H1 (cell line): ENCODE measurements at regions not wholly inside any gene's neighbourhood (a gene's known extent, or its start where the extent isn't known, plus 50 kb on each side); places are given as distances from the start of the nearest gene placed in this dataset.

Experiments used
- CTCF ChIA-PET: fragments of 300-600 bp; sonication (Branson Sonifier 250); formaldehyde crosslinking; loops from one replicate; lab custom pipeline; 2021; ENCODE audit not compliant: partially characterized antibody; lab: Charles Lee
- POLR2A ChIA-PET: fragments of 300-600 bp; sonication (Branson Sonifier 250); formaldehyde crosslinking; loops from one replicate; lab custom pipeline; 2021; ENCODE audit warnings: inconsistent platforms; ENCODE audit not compliant: partially characterized antibody; lab: Charles Lee
- DNase-seq, 2 experiments: peaks; one replicate each; pipeline versions ENCODE4 v3.0.0 to v3.0.0-alpha.2; 2010 to 2022; ENCODE audit warnings: low spot score in 2 of 2, low read depth in 1 of 2, mixed read lengths in 1 of 2
- FAIRE-seq: peaks from 2 replicates; lab custom pipeline; 2011; peaks lifted over from hg19 to GRCh38; lab: Jason Lieb, UNC
- H2AFZ ChIP-seq: 2 replicates; pipeline ENCODE4 v1.8.1; 2012; ENCODE audit warnings: low read length, inconsistent platforms
- H2AK5ac ChIP-seq: 2 replicates; pipeline ENCODE4 v1.6.1; 2013; ENCODE audit warnings: low read depth, low read length
- H2BK120ac ChIP-seq: replicated peaks from 2 replicates; pipeline ENCODE3; 2013; ENCODE audit warnings: low read depth, low read length, inconsistent platforms
- H2BK12ac ChIP-seq: 2 replicates; pipeline ENCODE4 v1.6.1; 2013; ENCODE audit warnings: low read depth, low read length
- H2BK15ac ChIP-seq: 2 replicates; pipeline ENCODE4 v1.6.1; 2013; ENCODE audit warnings: low read length
- H2BK20ac ChIP-seq: 2 replicates; pipeline ENCODE4 v1.6.1; 2013; ENCODE audit warnings: low read length
- H2BK5ac ChIP-seq: 2 replicates; pipeline ENCODE4 v1.6.1; 2013; ENCODE audit warnings: low read depth, low read length
- H3K14ac ChIP-seq: 2 replicates; pipeline ENCODE4 v1.6.1; 2013; ENCODE audit warnings: inconsistent platforms; ENCODE audit not compliant: insufficient read length
- H3K18ac ChIP-seq: 2 replicates; pipeline ENCODE4 v1.6.1; 2013; ENCODE audit warnings: low read length; ENCODE audit errors: extremely low read depth
- H3K23ac ChIP-seq: 2 replicates; pipeline ENCODE4 v1.6.1; 2013; ENCODE audit warnings: inconsistent platforms; ENCODE audit not compliant: insufficient read length
- H3K23me2 ChIP-seq: 2 replicates; pipeline ENCODE4 v1.6.1; 2013; ENCODE audit warnings: low read depth, low read length
- H3K27ac ChIP-seq: 2 replicates; pipeline ENCODE4 v1.6.1; 2011; ENCODE audit warnings: low read depth, low read length, inconsistent platforms
- H3K27me3 ChIP-seq, 4 experiments: replicated peaks in 1 of 4; 1 replicate in 1 of 4; 2 replicates in 3 of 4; pipeline versions ENCODE4 v1.6.1 to v1.8.1; 2011 to 2013; ENCODE audit warnings: low read length in 3 of 4, mild to moderate bottlenecking in 3 of 4, inconsistent platforms in 2 of 4, mixed read lengths in 2 of 4, moderate library complexity in 1 of 4; ENCODE audit not compliant: control insufficient read depth in 3 of 4, insufficient read depth in 3 of 4; ENCODE audit errors: extremely low read depth in 1 of 4
- H3K36me3 ChIP-seq, 4 experiments: 2 replicates each; pipeline versions ENCODE4 v1.6.1 to v1.8.1; 2011 to 2013; ENCODE audit warnings: mild to moderate bottlenecking in 4 of 4, low read length in 3 of 4, moderate library complexity in 2 of 4, control low read depth in 1 of 4, inconsistent platforms in 1 of 4; ENCODE audit not compliant: insufficient read depth in 4 of 4, control insufficient read depth in 2 of 4
- H3K4ac ChIP-seq: replicated peaks from 2 replicates; pipeline ENCODE3; 2013; ENCODE audit warnings: low read length, low read depth, mixed read lengths, inconsistent platforms; ENCODE audit not compliant: insufficient read length
- H3K4me1 ChIP-seq, 4 experiments: replicated peaks in 1 of 4; 1 replicate in 1 of 4; 2 replicates in 3 of 4; pipeline versions ENCODE4 v1.6.1 to v1.8.1; 2011 to 2013; ENCODE audit warnings: low read length in 3 of 4, inconsistent platforms in 2 of 4, mixed read lengths in 1 of 4; ENCODE audit not compliant: insufficient read depth in 4 of 4, control insufficient read depth in 3 of 4
- H3K4me2 ChIP-seq, 2 experiments: 2 replicates each; pipeline versions ENCODE4 v1.6.1 to v1.8.1; 2011 to 2013; ENCODE audit warnings: low read depth in 2 of 2, low read length in 2 of 2, control low read depth in 1 of 2, inconsistent platforms in 1 of 2, mild to moderate bottlenecking in 1 of 2; ENCODE audit not compliant: insufficient read depth in 1 of 2
- H3K4me3 ChIP-seq, 4 experiments: fragments of 200-600, 300-600 bp in 1 of 4; sonication (generic), shearing (Covaris generic), sonication (Bioruptor Twin) in 1 of 4; 2 replicates each; pipeline versions ENCODE4 v1.5.1 to v1.8.1; 2011 to 2016; ENCODE audit warnings: low read length in 4 of 4, low read depth in 3 of 4, control low read depth in 2 of 4, inconsistent platforms in 2 of 4, mild to moderate bottlenecking in 2 of 4, mixed read lengths in 1 of 4, moderate library complexity in 1 of 4; ENCODE audit not compliant: insufficient read depth in 2 of 4; ENCODE audit errors: extremely low read depth in 1 of 4
- H3K56ac ChIP-seq: replicated peaks from 2 replicates; pipeline ENCODE3; 2013; ENCODE audit warnings: low read depth, mild to moderate bottlenecking, mixed read lengths, low read length, inconsistent platforms; ENCODE audit not compliant: insufficient read length
- H3K79me1 ChIP-seq: 2 replicates; pipeline ENCODE4 v1.6.1; 2013; ENCODE audit warnings: low read depth, low read length, control low read depth
- H3K79me2 ChIP-seq, 2 experiments: 2 replicates each; pipeline versions ENCODE4 v1.6.1 to v1.8.1; 2012 to 2013; ENCODE audit warnings: low read length in 2 of 2, mild to moderate bottlenecking in 2 of 2, inconsistent platforms in 1 of 2; ENCODE audit not compliant: insufficient read depth in 2 of 2, control insufficient read depth in 1 of 2
- H3K9ac ChIP-seq, 4 experiments: replicated peaks in 1 of 4; 1 replicate in 1 of 4; 2 replicates in 3 of 4; pipeline versions ENCODE4 v1.6.1 to v1.8.1; 2011 to 2013; ENCODE audit warnings: low read depth in 3 of 4, low read length in 3 of 4, control low read depth in 2 of 4, mild to moderate bottlenecking in 2 of 4, moderate library complexity in 2 of 4, inconsistent platforms in 1 of 4; ENCODE audit errors: extremely low read depth in 1 of 4
- H3K9me3 ChIP-seq, 2 experiments: 2 replicates each; pipeline versions ENCODE4 v1.6.1 to v1.8.1; 2012 to 2013; ENCODE audit warnings: mild to moderate bottlenecking in 2 of 2, moderate library complexity in 2 of 2, control low read depth in 1 of 2, inconsistent platforms in 1 of 2, low read depth in 1 of 2, low read length in 1 of 2, mixed read lengths in 1 of 2; ENCODE audit not compliant: insufficient read depth in 2 of 2
- H4K20me1 ChIP-seq, 2 experiments: replicated peaks in 1 of 2; 2 replicates each; pipeline versions ENCODE3 to v1.8.1; 2011 to 2013; ENCODE audit warnings: inconsistent platforms in 2 of 2, low read length in 2 of 2, mild to moderate bottlenecking in 1 of 2; ENCODE audit not compliant: insufficient read depth in 2 of 2, control insufficient read depth in 1 of 2
- H4K5ac ChIP-seq: 2 replicates; pipeline ENCODE4 v1.6.1; 2013; ENCODE audit warnings: low read length, low read depth, mixed read lengths, inconsistent platforms; ENCODE audit not compliant: insufficient read length
- H4K8ac ChIP-seq: 2 replicates; pipeline ENCODE4 v1.8.0; 2013; ENCODE audit warnings: mild to moderate bottlenecking, moderate library complexity, low read length, inconsistent platforms; ENCODE audit not compliant: insufficient read depth; ENCODE audit errors: extremely low read depth
- H4K91ac ChIP-seq: replicated peaks from 2 replicates; pipeline ENCODE3; 2013; ENCODE audit warnings: low read length, mixed read lengths, inconsistent platforms; ENCODE audit not compliant: insufficient read length
- BCL11A ChIP-seq, 2 experiments: IDR thresholded peaks; one replicate each; pipeline ENCODE4 v1.6.1; 2011; ENCODE audit warnings: low read depth in 2 of 2, low read length in 2 of 2, mild to moderate bottlenecking in 2 of 2
- CBX5 ChIP-seq: fragments of 300-800, 300-1000 bp; sonication (generic); IDR thresholded peaks from 2 replicates; pipeline ENCODE4 v1.7.1; 2016; ENCODE audit warnings: antibody characterized with exemption, low read length, low read depth
- EP300 ChIP-seq, 2 experiments: IDR thresholded peaks; 1 replicate in 1 of 2; 2 replicates in 1 of 2; pipeline ENCODE4 v1.6.1; 2011 to 2012; ENCODE audit warnings: low read depth in 2 of 2, low read length in 2 of 2, mild to moderate bottlenecking in 2 of 2, borderline replicate concordance in 1 of 2, inconsistent platforms in 1 of 2, moderate library complexity in 1 of 2
- EZH2 ChIP-seq: fragments of 200-600 bp; sonication (generic); IDR thresholded peaks from 2 replicates; pipeline ENCODE4 v1.7.1; 2012; ENCODE audit warnings: low read depth, mild to moderate bottlenecking, moderate library complexity, low read length, inconsistent platforms; ENCODE audit not compliant: severe bottlenecking
- FOSL1 ChIP-seq: IDR thresholded peaks from 2 replicates; pipeline ENCODE4 v1.6.1; 2011; ENCODE audit warnings: mild to moderate bottlenecking, low read depth, low read length, moderate library complexity; ENCODE audit not compliant: insufficient read depth
- JUND ChIP-seq: IDR thresholded peaks from 2 replicates; pipeline ENCODE4 v1.6.1; 2011; ENCODE audit warnings: mild to moderate bottlenecking, improper control_type of control experiment, low read length
- KDM1A ChIP-seq: fragments of 200-600, 300-600 bp; sonication (generic); IDR thresholded peaks from 2 replicates; pipeline ENCODE4 v1.7.1; 2016; ENCODE audit warnings: mild to moderate bottlenecking, low read length, borderline replicate concordance
- MAFK ChIP-seq: IDR thresholded peaks from 2 replicates; pipeline ENCODE4 v1.6.1; 2012; ENCODE audit warnings: low read depth, mild to moderate bottlenecking, improper control_type of control experiment, low read length
- NANOG ChIP-seq: IDR thresholded peaks from 2 replicates; pipeline ENCODE4 v1.6.1; 2011; ENCODE audit warnings: low read length, low read depth, mild to moderate bottlenecking, inconsistent platforms; ENCODE audit not compliant: insufficient read depth, poor library complexity, severe bottlenecking
- SP1 ChIP-seq: IDR thresholded peaks from 2 replicates; pipeline ENCODE4 v1.6.1; 2011; ENCODE audit warnings: low read depth, low read length
- SRF ChIP-seq: IDR thresholded peaks from 2 replicates; pipeline ENCODE4 v1.6.1; 2011; ENCODE audit warnings: mild to moderate bottlenecking, low read depth, low read length, moderate library complexity
- TBP ChIP-seq: IDR thresholded peaks from 2 replicates; pipeline ENCODE4 v1.6.1; 2011; ENCODE audit warnings: low read depth, low read length, improper control_type of control experiment
- WGBS, 2 experiments: shearing (Covaris generic) in 1 of 2; methylation state at CpG; one replicate each; pipeline versions ENCODE4 v1.1.6 to v1.1.7; 2013 to 2015; ENCODE audit warnings: low lambda C conversion rate in 2 of 2, mixed read lengths in 2 of 2, inconsistent platforms in 1 of 2, low coverage in 1 of 2, missing lambda C conversion rate in 1 of 2; ENCODE audit not compliant: insufficient replicate concordance in 2 of 2, insufficient coverage in 1 of 2, insufficient read length in 1 of 2; ENCODE audit errors: extremely low coverage in 1 of 2, missing lambda C conversion rate in 1 of 2; 5-methylcytosine and 5-hydroxymethylcytosine counted together
- TF ChIP-seq, protein P1 (sequence below): IDR thresholded peaks from 2 replicates; pipeline ENCODE4 v1.6.1; 2012; ENCODE audit warnings: low read length, inconsistent platforms

DNA sequence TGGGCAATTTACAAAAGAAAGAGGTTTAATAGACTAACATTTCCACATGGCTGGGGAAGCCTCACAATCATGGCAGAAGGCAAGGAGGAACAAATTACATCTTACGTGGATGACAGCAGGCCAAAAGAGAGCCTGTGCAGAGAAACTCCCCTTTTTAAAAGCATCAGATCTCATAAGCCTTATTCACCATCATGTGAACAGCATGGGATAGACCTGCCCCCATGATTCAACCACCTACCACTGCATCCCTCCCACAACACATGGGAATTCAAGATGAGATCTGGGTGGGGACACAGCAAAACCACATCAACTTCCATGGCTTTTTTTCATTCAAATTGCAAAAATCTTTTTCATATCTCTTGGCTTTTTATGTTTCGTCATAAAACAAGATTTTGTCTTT, 67.6 kb upstream of the GADL1 start:
- ChIA-PET CTCF (interaction anchor here (1.2 kb wide), 1 partner anchor 192 kb away, joined by 3 read pairs; no protein-coding TSS in a partner anchor), POLR2A (no interaction called here)
- DNase-seq = no peak
- H3K9ac ChIP-seq = no peak overlapping the region; a peak in 1 of 7 replicates
- no peak overlapping the region for H3K27ac ChIP-seq
- H3K79me1 ChIP-seq = no peaks in the 10 kb centered on the region
- no peak overlapping the region for H2BK15ac ChIP-seq
- no peak overlapping the region for H3K4me2 ChIP-seq
- no peaks in the 10 kb centered on the region for H3K4me1 ChIP-seq
- H3K23me2 ChIP-seq = no peaks in the 10 kb centered on the region
- H3K79me2 ChIP-seq = no peaks in the 10 kb centered on the region
- H2AK5ac ChIP-seq = no peak overlapping the region
- no peak overlapping the region for H2BK5ac ChIP-seq
- WGBS, 2 experiments = 100% methylated on average over 2 of the region's 2 CpGs; no CpG with 5 or more reads in 1 of the 2 experiments
- H3K36me3 ChIP-seq = no peaks in the 10 kb centered on the region; a peak in 1 of 8 replicates
- H3K9me3 ChIP-seq = 0 out of 4 replicates have a peak, but pooled peaks cover 0 to 2% of the 10 kb centered on the region in 2 experiments
- H4K8ac ChIP-seq = no peak overlapping the region
- no peak overlapping the region for H3K56ac ChIP-seq
- H2BK20ac ChIP-seq = no peak overlapping the region
- H4K5ac ChIP-seq = no peak overlapping the region
- H3K14ac ChIP-seq = no peak overlapping the region
- no peak for FAIRE-seq
- no peaks in the 10 kb centered on the region for H4K20me1 ChIP-seq
- no peak overlapping the region for H3K4ac ChIP-seq
- H4K91ac ChIP-seq = no peak overlapping the region
- no peak overlapping the region for H3K4me3 ChIP-seq
- no peak overlapping the region for H2BK120ac ChIP-seq
- no peak overlapping the region for H3K23ac ChIP-seq
- no peak overlapping the region for H2BK12ac ChIP-seq
- no peak overlapping the region for H2AFZ ChIP-seq
- H3K18ac ChIP-seq = no peak overlapping the region
- no peaks in the 10 kb centered on the region for H3K27me3 ChIP-seq
- TF ChIP-seq JUND = no peak
- TF ChIP-seq TBP = no peak
- TF ChIP-seq, protein P1, sequence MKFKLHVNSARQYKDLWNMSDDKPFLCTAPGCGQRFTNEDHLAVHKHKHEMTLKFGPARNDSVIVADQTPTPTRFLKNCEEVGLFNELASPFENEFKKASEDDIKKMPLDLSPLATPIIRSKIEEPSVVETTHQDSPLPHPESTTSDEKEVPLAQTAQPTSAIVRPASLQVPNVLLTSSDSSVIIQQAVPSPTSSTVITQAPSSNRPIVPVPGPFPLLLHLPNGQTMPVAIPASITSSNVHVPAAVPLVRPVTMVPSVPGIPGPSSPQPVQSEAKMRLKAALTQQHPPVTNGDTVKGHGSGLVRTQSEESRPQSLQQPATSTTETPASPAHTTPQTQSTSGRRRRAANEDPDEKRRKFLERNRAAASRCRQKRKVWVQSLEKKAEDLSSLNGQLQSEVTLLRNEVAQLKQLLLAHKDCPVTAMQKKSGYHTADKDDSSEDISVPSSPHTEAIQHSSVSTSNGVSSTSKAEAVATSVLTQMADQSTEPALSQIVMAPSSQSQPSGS = no peak
- TF ChIP-seq EP300 (IDR thresholded peaks at IDR 0.05; ENCODE audit: borderline replicate concordance in 1 of 2, low read depth in 2 of 2, low read length in 2 of 2) = no peak
- TF ChIP-seq CBX5 = no peak
- TF ChIP-seq EZH2 = no peak
- TF ChIP-seq SP1 = no peak
- TF ChIP-seq BCL11A (IDR thresholded peaks at IDR 0.05; ENCODE audit: low read depth in 2 of 2, low read length in 2 of 2) = no peak
- no peak for TF ChIP-seq SRF
- no peak for TF ChIP-seq NANOG
- TF ChIP-seq MAFK = no peak
- TF ChIP-seq KDM1A = no peak
- TF ChIP-seq FOSL1 = no peak
